NCI-H187 treated with DMSO at 0.1 percent for 48 hours (cell line): ENCODE measurements at regions not wholly inside any gene's neighbourhood (a gene's known extent, or its start where the extent isn't known, plus 50 kb on each side); places are given as distances from the start of the nearest gene placed in this dataset.
"Not testable (repeated sequence)": the region's sequence is repeated elsewhere in the genome, so short reads cannot be mapped to it uniquely, and the experiment has no call there.

ENCODE experiments used
- DNase-seq: peaks from one replicate; lab custom pipeline; 2025; lab: John Stamatoyannopoulos, UW

DNA sequence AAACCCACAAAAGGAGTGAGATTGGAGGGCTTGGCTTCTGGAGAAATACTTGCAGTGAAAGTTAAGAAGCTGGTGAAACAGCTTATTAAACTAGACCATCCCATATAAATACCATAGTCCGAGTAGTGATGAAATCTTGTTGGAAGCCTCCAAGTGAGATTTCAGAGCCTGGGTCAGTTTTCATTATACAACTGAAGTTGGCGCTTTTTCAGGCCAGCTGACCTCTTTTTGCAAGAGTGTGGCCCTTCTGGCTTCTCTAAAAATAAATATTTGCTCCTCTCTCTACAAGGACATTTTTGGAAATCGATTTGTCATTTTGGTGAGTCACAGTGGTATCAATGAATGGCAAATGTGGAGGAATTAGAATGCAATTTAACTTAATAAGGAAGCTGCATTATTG, 51.2 kb upstream of the THRB start:
- no peak for DNase-seq

DNA sequence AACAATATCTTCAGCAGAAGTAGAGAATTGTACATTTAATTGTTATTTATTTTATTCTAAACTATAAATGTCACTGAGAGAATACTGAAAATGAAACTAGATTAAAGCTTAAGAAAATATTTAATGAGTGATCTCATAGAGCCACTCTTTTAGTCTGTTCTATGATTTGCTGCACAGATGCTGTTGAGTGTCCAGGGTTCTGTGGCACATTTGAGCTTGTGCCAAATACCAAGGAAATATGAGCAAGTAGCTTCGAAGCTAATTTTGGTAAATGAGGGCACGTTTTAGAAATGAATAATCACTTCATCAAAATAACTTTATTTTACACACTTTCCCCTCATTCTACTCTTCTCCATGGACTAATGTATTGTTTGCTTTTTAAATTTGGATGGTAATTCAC, 53.6 kb upstream of the THRB start:
- DNase-seq = no peak

DNA sequence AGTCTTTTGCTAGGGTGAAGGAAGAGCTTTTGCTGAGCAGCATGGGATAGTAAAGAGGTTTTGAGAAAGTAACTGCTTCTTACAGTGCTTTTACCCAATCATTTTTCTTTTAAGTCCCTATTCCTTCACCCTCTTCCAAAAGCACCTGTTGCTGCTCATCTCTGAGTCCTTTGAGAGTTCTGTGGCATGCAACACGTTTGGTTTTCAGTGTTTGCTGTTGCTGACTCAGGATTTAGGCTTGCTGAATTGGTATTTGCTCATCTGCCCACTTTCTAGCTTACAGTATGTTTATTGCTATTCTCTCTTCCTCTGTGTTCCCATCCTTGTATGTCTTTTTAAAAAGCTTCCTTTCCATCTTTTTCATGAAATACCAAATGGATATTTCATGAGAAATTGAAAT, 55.9 kb upstream of the THRB start:
- no peak for DNase-seq

DNA sequence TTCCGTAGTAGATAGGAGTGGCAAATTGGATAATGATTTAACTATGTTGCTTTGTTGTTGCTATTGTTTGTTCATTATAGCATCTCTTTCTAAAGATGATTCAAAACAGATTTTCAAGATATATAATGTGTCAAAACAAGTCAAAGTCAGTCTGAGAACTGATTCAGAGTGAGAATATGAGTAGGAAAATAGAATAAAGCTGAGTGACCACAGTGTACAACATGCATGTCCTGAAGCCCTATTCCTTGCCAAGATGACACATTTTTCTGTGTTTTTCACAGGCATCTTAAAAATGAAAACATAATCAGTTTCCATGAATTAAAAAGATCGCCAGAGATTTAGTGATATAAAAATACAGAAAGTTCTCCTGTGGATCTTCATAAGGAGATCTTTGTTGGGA, 57.0 kb upstream of the THRB start:
- no peak for DNase-seq

DNA sequence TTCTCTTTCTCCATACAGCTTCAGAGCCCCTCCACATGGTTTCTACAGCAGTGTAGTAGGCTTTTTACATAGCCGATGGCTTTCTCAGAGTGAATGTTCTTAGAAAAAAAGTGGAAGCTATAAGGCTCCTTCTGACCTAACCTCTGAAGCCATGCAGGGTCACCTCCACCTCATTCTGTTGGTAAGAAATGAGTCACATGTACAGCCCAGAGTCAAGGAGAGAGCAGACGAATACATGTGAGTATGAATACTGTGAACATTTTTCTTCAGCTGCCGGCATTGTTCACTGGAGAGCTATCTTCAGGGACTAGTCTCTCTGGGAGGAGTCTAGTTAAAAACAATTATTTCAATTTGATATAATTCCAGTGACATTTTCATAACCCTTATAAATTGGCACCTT, 68.2 kb upstream of the THRB start:
- DNase-seq = no peak

DNA sequence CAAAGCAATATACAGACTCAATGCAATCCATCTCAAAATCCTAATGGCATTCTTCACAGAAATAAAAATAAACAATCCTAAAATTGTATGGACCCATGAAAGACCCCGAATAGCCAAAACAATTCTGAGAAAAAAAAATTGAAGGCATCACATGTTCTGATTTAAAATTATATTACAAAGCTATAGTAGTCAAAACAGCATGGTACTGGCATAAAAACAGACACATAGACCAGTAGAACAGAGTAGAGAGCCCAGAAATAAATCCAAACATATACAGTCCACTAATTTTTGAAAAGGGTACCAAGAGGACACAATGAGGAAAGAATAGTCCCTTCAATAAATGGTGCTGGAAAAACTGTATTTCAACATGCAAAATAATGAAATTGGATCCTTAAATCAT, 70.4 kb upstream of the THRB start:
- no peak for DNase-seq

DNA sequence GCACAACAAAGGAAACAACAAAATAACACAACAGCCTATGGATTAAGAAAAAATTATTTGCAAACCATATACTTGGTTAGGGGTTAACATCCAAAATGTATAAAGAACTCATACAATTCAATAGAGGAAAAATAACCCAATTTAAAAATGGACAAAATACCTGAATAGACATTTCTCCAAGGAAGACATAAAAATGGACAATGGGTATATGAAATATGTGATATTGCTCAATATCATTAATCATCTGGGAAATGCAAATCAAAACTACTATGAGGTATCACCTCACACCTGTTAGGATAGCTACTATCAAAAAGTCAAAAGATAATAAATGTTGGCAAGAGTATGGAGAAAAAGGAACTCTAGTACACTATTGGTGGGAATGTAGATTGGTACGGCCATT, 71.0 kb upstream of the THRB start:
- no peak for DNase-seq

DNA sequence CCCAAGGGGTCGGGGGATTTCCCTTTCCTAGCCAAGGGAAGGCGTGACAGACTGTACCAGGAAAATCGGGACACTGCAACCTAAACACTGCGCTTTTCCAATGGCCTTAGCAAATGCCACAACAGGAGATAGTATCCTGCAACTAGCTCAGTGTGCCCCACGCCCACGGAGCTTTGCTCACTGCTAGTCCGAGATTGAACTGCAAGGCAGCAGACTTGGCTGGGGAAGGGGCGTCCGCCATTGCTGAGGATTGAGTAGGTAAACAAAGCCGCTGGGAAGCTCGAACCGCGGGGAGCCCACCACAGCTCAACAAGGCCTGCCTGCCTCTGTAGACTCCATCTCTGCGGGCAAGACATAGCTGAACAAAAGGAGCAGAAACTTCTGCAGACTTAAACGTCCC, 72.3 kb upstream of the THRB start:
- no peak for DNase-seq

DNA sequence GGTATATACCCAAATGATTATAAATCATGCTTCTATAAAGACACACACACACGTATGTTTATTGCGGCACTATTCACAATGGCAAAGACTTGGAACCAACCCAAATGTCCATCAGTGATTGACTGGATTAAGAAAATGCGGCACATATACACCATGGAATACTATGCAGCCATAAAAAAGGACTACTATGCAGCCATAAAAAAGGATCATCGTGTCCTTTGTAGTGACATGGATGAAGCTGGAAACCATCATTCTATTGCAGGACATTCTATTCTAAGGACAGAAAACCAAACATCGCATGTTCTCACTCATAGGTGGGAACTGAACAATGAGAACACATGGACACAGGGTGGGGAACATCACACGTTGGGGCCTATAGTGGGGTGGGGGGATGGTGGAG, 77.8 kb upstream of the THRB start:
- not testable (repeated sequence) for DNase-seq

DNA sequence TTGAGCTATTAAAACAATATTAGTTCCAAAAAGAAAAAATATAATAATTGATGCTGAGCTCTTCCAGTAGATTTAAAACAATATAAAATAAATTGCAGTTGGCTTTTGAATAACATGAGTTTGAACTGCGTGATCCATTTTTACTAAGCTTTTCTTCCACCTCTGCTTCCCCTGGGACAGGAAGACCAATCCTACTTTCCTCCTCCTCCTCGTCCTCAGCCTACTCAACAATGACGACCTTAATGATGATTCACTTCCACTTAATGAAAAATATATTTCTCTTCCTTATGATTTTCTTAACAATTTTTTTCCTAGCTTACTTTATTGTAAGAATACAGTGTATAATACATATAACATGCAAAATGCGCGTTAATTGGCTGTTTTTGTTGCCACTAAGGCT, 78.9 kb upstream of the THRB start:
- no peak for DNase-seq

DNA sequence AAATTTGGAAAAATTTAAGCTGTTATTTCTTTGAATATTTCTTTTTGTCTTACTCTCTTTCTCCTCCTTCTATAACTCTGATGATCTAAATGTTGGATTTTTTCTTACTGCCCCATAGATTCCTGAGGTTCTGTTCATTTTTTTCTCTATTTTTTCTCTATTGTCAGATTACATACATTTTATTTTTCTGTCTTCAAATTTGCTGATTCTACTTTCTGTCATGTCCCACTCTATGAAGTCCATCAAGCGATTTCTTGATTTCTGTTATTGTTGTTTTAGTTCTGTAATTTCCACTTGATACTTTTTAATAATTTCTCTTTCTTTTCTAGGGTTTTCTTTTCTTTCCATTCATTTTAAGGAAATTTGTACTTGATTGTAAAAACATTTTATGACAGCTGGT, 83.7 kb upstream of the THRB start:
- no peak for DNase-seq

DNA sequence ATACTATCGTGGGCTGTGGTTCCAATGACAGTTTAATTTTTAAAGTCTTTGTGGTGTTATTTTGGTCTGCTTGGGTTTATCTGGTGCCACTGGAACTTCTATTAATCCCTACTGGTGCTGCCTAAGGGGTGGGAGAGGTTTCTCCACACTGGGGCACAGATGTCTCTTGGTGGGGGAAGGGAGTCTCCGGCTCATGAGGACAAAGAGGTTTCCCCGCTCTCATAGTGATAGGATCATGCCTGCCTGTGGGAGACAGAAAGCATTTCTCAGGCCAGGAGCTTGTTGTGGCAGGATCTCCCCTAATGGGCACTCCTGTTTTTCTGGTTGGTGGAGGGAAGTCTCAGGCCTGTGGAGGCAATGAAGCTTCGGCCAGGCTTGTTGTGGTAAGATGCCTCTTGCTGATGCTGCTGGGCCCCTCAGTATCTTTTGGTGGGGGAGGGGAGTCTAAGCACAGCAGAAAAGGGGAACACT, 84.3 kb upstream of the THRB start:
- DNase-seq = no peak

DNA sequence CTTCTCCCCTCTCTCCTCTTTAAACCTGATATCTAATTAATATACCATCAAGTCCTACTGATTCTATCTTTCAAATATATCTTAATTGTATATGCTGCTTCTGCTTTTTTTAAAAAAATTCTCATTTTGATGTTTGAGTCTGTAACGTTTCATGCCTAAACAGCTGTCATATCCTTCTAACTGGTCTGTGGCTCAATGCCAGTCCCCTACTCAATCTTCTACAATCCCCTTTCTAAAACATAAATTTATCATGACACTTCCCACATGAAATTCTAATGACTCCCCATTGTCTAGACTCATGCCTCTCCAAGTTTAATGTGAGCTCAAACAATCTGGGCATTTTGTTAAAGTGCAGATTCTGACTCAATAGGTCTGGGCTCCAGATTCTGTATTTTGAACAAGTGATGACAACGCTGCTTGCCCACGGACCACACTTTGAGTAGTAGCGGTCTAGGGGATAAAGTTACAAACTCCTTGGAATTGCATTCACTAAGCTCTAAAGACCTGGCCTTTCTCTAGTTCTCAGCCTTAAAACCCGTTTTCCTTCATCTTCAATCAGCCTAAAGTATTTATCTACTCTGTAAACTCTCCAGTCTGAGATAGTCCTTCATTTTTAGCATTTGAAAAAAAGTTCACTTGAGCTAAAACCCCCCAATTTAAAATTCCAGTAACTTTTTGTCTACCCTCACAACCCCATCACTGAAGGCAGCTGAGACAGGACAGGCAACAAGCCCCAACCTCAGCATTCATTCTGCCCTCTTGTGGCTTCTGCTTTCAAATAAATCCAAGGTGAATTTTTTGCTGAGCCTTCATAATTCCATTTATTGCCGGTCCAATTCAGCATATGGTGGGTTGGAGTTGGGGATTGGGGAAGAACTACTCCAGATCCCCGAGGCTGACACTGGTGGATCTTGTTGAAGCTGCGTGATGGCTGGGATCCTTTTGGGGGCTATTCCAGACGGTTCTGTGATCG, 88.1 kb upstream of the THRB start:
- no peak for DNase-seq

DNA sequence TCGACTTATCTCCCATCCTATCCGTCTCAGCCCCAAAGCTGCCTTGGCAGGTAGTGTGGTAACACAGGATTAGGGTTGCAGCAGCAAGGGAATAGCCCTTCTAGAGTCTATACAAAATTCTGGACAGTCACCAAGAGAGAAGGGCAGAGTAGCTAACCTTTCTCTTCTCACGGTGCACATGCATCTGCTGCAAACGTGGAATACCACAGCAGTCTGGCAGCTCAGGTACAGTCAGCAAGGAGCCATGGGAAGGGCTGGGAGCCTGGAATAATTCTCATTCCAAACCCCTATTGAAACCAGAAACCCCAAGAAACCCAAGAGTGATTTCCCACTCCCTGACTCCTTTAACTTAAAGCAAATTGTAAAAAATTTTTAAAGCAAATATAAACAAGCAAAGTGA, 92.3 kb upstream of the THRB start:
- no peak for DNase-seq

DNA sequence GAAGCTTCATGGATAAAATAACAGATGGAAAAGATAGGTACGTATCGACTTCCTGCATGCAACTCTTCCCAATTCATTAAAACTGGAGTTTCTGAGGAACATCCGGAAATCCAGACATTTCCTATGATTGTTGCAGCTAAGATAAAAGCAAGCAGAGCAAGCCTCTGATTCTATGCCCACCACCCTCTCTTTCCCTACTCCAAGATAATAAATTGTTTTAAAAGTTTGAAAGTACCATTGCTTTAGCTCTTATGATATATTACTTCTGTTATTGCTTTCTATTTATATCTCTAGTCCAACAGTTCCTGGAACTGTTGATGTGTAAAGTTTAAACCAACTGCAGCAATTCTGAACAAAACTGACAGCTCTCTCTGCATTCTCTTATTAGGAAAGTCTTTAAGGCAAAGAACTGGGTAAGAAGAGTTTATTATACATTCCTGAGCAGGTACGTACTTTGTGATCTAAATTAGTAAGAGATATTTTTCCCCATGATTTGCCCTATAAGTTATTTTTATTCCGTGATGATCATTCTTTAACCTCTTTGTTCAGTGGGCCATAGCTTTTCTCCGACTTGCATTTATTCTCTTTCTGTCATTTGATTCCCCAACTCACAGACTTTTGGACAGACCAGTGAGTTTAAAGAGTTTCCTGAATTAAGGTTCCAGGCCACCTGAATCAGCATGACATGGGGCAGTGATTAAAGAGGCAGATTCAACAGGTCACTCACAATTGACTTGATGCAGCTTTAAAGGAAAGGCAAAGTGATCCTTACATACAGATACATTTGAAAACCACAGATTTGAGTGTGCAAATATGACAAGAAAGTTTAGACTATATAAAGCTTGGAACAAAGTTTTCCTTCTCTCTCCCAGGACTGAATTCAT, 94.2 kb upstream of the THRB start:
- no peak for DNase-seq

DNA sequence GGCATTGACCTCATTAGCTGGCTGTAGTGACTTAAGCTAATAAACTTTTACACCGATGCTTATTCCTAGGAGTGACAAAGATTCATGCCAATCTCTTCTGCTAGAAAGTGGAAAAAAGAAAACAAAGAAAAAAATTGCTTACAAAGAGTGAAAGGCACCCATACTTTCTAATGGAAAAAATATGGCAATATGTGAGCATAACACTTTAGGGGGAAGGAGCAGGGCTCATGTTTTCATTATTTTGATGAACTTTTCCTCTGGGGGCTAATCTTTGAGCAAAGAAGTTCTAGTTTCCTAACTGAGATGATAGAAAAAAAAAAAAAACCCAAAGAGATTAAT, 94.8 kb upstream of the THRB start:
- DNase-seq = no peak

DNA sequence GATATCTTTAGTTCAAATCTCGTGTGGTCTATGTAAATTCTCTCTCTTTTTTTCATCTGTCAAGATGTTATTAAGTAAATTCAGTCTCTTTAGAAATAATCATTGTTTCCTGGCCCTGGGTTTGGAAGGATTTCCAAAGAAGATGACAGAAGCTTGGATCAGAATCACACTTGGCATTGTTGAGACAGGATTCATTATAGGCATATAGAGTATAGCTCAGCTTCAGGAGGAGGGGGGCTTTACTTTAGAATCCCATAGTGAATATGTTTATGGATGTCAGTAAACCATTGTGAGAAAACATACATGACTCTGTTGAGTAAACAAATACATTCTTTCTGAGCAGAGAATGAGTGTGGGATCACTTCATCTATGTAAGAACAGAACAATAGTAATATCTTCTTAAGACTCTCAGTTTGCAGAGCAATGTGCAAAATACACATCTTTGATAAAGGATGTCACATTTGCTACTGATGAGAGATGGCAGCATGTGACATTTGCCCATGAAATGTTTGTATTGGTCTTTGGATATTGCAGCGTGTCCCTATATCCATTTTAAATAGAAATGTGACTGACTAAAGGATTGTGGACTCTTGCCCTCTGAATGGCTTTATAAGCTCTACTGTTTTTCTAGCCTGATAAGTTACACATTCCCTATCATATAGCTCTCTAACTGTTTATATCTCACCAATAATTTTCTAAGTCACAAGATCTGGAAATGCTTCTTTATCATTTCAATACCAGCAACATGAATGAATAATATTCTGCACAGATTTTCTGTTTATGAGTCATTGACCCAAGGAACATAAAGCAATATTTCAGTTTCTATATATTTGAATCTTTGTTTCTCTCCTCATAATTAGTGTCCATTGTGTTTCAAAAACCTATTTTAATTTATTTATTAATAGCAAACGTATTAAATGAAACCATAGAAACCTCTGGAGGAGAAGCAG, 95.6 kb upstream of the THRB start:
- DNase-seq = no peak

DNA sequence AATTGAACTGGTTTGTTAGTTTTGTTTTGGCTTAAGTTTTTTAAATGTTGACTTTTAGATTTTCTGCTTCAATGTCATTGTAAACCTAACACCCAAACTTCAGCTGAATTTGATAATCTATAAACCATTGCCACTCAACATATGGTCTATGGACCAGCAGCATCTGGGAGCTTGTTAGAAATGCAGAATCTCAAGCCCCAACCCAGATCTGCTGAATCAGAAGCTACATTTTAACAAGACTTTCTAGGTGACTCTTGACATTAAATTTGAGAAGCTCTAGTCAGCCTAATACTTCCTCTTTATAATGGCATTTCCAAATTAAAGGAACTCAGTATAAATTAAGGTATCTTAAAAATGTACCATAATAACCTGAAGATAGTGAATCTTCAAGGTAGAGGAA, 96.5 kb upstream of the THRB start:
- DNase-seq = no peak

DNA sequence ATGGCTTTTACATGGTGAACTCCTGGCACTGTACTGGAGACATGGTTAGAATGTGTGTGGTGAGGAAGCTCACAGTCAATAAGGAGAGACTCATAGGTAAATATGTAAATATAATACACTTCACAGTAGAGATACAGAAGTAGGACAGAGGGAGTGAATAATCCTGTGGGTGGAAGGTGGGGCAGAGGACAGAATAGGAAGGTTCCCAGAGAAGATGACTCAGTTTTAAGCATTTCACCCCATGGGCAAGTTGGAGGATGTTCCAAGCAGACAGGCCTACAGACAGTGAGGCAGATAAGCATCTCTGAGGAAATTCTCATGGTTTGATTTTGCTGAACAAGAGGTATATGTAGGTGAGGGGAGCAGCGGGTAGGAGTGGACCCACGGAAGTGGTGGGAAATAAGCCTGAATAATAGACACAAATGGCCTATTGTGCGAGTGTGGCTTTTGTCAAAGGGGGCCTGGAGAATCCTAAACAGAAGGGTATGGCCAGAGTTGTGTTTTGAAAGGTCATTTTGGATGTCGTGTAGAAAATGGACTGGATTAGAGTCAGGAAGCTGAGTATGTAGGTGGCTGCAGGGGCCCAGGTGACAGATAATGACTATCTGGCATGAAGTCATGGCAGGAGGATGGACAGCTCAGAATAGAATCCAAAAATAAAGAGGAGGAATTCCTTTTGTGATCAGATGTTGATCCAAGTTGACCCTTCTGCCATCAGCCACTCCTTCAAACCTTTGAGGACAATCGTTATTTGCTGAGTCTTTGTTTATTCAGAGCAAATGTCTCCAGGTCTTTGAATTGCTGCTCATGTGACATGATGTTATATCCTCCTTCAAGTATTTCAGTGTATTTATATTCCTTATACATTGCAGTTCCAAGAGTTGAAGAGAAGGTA, 97.3 kb upstream of the THRB start:
- no peak for DNase-seq

DNA sequence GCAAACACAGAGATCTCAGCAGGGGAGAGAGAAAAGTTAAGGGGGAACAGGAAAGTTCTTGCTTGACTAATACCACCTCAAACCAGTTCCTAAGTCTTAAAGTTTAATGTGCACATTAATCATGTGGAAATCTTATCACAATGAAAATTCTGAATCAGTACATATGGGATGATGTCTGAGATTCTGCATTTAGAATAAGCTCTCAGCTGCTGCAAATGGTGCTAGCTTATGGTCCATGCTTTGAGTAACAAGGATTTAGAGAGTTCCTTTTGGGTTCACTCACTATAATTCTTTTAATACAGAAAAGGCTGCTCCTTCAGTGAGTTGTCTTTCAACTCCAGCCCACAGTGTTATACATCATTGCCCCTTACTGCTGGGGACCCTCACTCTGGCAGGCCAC, 99.5 kb upstream of the THRB start:
- DNase-seq = no peak

DNA sequence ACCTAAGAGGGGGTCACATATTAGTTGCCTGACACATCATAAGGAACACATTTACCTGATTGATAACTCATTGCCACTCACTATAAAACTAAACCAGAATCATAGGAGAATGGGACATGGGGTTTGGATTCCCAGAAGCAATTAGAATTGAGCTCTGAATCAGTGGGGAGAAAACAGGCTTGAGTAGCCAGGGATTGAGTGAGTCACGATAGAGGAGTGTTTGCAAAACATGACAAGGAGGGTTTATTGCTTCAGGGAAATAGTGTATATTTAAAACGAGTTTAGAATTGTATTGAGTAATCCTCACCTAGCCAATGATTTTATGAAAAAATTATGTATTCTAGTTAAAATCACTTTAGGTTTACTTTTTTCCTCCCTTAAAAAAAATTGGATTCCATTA, 101.1 kb upstream of the THRB start:
- DNase-seq = no peak
